ENCODE measurements at regions not wholly inside any gene's neighbourhood (a gene's known extent, or its start where the extent isn't known, plus 50 kb on each side); places are given as distances from the start of the nearest gene placed in this dataset.

GRCh38 chr9:135401218-135401617 lies 78.4 kb upstream of the PPP1R26 start:
- TF ChIP-seq, protein P1, sequence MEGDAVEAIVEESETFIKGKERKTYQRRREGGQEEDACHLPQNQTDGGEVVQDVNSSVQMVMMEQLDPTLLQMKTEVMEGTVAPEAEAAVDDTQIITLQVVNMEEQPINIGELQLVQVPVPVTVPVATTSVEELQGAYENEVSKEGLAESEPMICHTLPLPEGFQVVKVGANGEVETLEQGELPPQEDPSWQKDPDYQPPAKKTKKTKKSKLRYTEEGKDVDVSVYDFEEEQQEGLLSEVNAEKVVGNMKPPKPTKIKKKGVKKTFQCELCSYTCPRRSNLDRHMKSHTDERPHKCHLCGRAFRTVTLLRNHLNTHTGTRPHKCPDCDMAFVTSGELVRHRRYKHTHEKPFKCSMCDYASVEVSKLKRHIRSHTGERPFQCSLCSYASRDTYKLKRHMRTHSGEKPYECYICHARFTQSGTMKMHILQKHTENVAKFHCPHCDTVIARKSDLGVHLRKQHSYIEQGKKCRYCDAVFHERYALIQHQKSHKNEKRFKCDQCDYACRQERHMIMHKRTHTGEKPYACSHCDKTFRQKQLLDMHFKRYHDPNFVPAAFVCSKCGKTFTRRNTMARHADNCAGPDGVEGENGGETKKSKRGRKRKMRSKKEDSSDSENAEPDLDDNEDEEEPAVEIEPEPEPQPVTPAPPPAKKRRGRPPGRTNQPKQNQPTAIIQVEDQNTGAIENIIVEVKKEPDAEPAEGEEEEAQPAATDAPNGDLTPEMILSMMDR (IDR thresholded peaks at IDR 0.05; ENCODE audit: insufficient read depth, low read length): no peak
- TF ChIP-seq POLR2AphosphoS5 (IDR thresholded peaks at IDR 0.05; ENCODE audit: low read depth): no peak
- TF ChIP-seq SPI1 (IDR thresholded peaks at IDR 0.05; ENCODE audit: borderline replicate concordance, low read depth): no peak
